CMK (cell line): ENCODE measurements at regions not wholly inside any gene's neighbourhood (a gene's known extent, or its start where the extent isn't known, plus 50 kb on each side); places are given as distances from the start of the nearest gene placed in this dataset.

Source experiments
- DNase-seq: peaks from one replicate; pipeline ENCODE4 v3.0.0-alpha.2; 2010; ENCODE audit warnings: low read depth

DNA sequence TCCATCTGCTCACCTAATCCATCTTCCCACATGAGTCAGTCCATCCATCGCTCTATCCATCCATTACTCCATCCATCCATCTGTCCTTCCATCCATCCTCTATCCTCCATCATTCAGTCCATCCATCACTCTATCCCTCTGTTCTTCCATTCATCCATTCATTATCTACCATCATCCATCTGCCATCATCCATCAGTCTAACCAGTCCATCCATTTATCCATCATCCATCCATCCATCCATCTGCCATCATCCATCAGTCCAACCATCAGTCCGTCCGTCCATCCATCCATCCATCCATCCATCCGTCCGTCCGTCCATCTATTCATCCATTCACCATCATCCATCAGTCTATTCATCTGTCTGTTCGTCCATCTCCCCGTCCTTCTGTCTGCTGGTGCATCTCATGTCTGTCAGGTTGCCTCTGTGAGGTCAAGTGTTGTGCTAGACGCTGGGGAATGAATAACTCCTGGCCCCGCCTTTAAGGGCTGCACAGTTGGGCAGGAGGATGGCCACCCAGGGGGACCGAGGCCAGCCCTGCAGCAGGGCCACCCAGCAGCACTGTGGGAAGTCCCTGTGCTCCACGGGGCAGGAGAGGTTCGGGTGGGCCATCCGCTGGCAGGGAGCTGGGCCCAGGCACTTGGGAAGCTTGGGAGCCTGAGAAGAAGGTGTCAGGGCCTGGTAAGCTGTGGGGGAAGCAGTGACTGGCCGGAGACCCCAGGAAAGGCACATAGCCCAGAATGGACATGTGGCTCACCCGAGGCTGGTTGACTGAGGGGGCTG is 137.1 kb downstream of the CTTN start:
- DNase-seq: no peak

DNA sequence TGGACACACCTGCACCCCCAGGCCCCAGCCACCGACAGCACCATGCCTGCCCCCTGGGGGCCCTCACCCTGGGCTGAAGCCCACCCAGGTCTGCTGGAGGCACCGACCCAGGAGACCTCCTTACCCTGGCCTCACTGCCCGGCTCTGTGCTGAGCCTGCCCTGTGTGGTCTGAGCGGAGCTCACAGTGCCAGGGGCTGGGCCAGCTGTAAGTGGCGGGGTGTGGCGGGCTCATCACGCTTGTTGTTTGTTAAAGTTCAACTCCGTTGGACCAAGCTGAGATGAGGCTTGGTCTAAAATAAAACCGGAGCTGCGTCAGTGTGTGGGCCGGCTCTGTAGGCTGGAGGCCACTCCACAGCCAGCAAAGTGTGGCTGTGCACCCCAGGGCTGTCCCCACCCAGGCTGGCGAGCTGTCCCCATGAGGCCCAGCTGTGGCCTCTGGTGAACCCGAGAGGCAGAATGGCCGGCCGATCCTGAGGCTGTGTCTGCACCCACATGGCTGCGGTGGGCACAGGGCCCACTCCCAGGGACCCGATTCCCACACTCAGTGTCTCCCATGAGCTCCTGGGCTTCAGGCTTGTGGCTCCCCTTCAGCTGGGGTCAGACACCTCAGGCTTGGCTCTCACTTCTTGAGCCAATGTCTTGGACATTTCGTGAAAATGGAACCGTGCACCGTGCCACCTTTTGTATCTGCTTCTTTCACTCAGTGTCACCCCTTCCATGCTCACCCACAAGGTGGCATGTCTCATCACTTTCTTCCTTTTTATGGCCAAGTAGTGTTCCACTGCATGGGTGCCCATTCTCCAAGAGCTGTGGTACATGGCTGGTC is 137.9 kb downstream of the CTTN start:
- DNase-seq: no peak

DNA sequence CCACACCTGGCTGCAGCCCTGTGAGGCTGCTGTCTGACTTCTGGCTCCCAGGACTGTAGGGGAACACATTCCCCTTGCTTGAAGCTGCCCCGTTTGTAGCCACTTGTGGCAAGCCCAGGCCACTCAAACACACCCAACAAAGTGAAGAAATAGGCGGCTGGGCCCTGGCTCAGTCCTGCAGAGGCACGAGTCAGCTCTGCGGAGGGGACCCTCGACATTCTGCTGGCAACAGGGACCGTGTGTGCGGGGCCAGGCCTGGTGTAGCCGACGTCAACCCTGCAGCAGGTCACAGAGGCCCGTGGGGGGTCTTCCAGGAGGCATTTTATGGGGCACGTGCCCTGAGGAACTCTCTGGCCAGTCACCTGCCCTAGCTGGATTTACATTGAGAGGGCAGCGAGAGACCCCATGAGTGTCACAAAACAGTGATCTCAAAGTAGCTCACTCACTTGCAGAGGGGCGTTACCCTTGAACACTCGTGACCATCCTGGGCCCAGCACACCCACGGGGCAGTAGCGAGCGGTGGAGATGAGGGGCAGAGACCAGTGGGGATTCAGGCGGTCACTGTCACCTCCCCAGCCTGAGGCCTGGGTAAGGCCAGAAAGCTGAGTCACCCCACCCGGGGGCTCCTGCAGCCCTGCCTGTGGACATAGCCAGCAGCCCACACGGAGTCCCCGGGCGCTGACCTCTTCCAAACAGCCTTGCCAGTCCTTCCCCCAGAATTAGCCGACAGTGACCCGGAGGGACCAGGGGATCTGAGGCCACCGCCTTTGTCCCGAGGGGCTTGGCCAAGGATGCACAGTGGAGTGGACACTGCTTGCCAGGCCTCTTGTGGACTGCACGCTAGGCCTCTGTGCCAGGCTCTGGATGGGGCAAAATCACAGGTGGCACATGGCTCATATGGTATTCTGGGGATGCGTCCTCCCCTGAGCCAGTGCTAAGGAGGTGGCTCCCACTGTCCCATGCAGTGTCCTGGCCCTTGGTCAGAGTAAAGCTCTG is 139.5 kb downstream of the CTTN start:
- DNase-seq: no peak

GRCh38 chr11:70538641-70539359 is 140.5 kb downstream of the CTTN start:
- no peak for DNase-seq

DNA sequence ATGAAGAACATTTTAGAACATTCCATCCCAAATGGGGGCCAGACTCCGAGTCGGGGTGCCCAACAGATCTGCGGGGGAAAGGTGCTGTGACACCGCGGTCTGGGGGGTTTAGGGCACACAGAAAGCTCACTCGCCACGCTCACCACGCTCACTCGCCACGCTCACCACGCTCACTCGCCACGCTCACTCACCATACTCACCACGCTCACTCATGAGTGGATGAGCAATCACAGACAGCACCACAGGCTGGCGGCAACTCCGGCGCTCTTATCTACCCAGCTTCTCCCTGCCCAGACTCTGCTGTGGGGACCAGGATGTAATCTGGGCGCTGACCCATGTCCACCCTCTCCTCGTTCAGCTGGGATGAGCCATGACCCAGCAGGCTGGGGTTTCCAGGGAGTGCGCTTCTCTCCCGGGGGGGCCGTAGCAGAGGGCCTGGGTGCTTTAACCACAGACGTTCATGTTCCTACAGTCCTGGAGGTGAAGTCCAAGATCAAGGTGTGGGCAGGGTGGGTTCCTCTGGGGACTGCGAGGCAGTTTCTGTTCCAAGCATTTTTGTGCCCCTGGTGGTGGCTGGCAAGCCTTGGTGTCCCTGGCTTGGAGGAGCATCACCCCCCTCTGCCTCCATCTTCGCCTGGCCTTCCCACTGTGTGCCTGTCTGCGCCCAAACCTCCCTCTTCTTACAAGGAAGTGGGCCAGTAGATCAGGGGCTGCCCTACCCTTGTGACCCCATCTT is 141.2 kb downstream of the CTTN start:
- DNase-seq: no peak

- DNase-seq: no peak
Measured at GRCh38 chr11:70540196-70540595, 141.9 kb downstream of the CTTN start.

GRCh38 chr11:70541176-70541575 is 142.8 kb downstream of the CTTN start:
- DNase-seq: no peak

DNA sequence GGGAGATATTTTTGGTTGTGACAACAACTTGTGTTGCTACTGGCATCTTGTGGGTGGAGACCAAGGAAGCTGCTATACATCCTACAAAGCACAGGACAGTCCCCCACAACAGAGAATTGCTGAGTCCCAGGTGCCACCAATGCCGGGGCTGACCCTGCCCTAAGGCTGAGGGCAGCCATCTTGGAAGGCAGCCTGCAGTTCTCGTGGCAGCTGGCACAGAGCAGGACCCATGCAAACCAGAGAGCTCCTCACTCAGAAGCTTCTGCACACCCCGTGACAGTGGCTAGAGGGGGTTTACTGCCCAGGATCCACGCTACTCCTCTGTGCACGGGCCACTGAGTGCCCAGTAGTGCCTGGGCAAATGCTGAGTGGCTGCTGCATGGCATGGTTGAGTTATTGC is 143.4 kb downstream of the CTTN start:
- no peak for DNase-seq

GRCh38 chr11:70542406-70542805 is 144.1 kb downstream of the CTTN start:
- DNase-seq: no peak

DNA sequence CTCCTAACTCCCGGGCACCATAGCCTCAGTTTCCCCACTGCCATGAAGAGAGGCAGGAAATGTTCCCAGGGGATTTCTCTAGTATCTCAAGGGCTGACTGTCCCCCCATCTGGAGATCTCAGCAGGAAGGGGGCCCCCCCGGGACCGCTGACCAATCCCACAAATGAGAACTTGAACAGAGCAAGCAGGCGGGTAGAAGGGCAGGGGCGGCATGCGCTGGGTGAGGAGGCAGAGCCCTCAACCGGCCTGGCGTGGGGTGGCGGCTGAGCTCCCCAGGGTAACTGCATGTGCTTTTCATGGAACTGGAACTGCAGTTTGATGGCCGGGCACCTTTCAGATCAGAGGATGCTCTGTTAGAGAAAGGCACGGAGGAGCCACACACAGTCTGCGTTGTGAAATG is 144.5 kb downstream of the CTTN start:
- no peak for DNase-seq

GRCh38 chr11:70543611-70544010 is 145.3 kb downstream of the CTTN start:
- no peak for DNase-seq

GRCh38 chr11:70544067-70544773 is 145.9 kb downstream of the CTTN start:
- no peak for DNase-seq

DNA sequence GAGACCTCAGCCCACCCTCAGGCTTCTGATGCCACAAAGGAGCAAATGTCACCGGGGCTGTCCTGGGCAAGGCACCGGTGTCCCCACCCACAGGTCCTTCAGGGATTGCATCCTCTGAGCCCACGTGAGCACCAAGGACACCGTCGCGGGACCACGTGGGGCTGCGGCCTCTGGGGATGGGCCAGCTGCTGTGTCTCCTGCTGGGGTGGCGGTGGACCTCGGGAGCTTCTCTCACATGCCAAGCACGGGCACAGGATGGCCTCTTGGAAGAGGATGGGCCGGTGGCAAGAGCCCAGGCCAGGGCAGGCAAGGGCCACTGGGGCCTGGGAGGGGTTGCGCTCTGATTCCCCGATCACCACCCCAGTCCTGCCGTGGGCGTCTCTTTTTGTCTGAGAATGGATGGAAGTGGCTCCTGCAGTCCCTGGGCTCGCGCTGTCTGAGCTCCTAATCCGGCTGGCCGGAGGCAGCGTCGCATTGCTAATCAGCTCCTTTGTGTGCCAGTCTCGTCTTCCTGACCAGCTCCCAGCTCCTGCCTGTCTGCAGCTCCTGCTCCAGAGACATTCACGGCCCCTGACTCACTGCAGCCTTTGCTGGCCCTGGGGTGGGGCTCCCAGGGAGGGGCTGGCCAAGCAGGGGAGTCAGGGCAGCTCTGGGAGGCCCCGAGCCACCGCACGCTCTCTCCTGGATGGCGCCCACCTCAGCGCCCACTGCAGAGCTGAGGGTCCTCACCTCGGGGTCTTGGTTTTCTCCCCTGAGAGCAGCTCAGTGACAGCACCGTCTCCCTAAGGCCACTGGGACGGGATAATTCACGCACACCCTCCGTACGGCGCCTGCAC is 146.7 kb downstream of the CTTN start:
- DNase-seq: no peak

- no peak for DNase-seq
Measured at GRCh38 chr11:70545610-70545912, 147.2 kb downstream of the CTTN start.

- DNase-seq: no peak
Measured at GRCh38 chr11:70546191-70546940, 148.0 kb downstream of the CTTN start.

DNA sequence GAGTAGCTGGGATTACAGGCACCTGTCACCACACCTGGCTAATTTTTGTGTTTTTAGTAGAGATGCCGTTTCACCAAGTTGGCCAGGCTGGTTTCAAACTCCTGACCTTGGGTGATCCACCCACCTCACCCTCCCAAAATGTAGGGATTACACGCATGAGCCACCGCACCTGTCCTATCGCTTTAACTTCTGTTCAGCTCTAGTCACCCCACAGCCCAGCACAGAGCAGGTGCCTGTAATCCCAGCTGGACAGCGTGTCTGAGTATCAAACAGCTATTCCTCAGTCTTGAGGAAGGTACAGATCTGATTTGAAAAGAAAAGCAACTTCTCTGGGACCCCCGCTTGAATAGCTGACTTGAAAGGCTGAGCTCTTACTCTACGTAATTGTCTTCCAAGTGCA is 149.1 kb downstream of the CTTN start:
- DNase-seq: no peak

GRCh38 chr11:70547821-70548670 is 149.7 kb downstream of the CTTN start:
- DNase-seq: peak; percentile 27

- no peak for DNase-seq
Measured at GRCh38 chr11:70548976-70549375, 150.6 kb downstream of the CTTN start.
